NOMO-1 (cell line): ENCODE measurements at regions not wholly inside any gene's neighbourhood (a gene's known extent, or its start where the extent isn't known, plus 50 kb on each side); places are given as distances from the start of the nearest gene placed in this dataset.
"Not testable (repeated sequence)": the region's sequence is repeated elsewhere in the genome, so short reads cannot be mapped to it uniquely, and the experiment has no call there.

ENCODE experiments used
- DNase-seq, 2 experiments: peaks; one replicate each; lab custom pipeline; 2025; ENCODE audit not compliant: unreplicated experiment in 2 of 2; lab: John Stamatoyannopoulos, UW

DNA sequence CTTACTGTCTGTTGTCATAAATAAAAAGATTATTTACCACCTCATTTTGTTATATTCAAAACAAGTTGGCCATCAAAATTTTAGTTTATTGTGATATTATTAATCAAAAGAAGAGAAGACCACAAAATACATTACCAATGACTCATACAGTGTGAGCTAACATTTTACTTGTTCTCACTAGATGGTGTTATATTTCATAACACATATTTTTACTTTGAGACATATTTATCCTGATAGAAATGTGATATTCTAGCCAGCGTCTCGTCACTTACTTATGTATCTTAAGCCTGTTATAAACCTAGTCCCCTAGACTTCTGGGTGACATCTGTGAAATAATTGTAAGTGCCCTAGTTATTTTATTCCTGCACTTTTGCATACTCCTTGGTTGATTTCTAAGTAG is 263.2 kb downstream of the CDH7 start:
- DNase-seq: no peak

DNA sequence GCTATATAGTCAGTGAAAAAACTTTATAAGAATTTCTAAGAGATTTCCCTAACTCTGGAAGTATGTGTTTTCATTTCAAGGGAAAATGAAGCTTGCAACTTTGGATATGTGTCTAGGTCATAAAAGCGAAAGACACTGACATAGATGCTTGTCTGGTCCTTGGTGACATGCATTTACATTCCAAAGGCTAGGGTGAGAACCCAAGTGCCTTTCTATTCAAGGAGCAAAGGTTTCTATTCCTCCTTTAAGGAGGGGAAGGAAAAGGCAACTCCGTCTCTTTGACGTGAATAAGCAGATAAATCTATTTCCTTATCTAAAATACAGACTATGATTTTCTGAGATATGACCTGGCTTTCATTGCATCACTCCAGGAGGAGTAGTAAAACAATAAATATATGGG is 261.1 kb downstream of the CDH7 start:
- no peak for DNase-seq

DNA sequence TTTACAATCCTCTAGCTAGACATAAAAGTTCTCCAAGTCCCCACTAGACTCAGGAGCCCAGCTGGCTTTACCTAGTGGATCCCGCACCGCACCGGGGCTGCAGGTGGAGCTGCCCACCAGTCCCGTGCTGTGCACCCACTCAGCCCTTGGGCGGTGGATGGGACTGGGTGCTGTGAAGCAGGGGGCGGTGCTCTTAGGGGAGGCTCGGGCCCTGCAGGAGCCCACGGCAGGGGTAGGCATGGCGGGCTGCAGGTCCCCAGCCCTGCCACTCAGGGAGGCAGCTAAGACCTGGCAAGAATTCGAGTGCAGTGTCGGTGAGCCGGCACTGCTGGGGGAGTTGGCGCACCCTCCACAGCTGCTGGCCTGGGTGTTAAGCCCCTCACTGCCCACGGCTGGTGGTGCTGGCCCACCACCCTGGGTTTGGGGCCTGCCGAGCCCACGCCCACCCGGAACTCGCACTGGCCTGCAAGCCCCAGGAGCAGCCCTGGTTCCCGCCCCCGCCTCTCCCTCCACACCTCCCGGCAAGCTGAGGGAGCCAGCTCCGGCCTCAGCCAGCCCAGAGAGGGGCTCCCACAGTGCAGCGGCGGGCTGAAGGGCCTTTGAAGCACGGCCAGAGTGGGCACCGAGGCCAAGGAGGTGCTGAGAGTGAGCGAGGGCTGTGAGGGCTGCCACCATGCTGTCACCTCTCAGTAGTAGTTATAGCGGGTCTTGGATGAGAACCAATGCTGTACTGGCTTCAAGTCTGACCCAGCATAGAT is 255.2 kb downstream of the CDH7 start:
- no peak for DNase-seq

DNA sequence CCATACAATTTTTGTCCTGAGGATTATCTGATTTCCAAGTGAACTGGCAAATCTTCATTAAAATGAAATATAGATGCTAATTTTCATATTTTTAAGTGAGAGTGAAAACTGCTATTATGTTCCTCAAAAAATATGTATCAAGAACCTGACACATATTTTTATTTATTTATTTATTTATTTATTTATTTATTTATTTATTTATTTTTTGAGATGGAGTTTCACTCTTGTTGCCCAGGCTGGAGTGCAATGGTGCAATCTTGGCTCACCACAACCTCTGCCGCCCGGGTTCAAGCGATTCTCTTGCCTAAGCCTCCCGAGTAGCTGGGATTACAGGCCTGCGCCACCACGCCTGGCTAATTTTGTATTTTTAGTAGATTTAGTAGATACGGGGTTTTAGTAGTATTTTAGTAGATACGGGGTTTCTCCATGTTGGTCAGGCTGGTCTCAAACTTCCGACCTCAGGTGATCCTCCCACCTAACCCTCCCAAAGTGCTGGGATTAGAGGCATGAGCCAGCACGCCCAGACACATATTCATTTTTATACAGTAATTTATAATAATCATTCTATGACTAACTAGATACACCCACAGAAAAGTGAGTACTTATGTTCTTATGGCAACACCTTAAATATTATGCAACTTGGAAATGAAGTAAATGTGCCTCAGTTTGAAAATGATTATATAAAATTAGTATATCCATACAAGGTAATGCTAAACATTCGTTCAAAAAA is 248.3 kb downstream of the CDH7 start:
- not testable (repeated sequence) for DNase-seq

DNA sequence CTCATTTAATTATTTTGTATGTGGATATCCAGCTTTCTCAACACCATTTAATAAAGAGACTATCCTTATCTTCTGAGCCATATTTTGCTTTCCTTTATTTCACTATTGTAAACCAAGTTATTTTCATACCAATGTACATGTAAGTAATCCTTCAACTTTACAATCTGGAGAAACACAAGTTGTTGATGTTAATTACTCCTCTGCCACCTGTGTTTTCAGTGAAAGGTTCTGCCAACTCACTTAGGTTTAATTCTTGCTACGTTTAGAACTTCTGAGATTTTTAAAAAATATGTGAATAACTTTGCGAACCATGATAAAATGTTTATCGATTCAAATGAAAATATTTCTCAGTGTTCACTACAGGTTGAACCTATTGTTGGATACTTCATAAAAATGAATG is 244.4 kb downstream of the CDH7 start:
- no peak for DNase-seq

DNA sequence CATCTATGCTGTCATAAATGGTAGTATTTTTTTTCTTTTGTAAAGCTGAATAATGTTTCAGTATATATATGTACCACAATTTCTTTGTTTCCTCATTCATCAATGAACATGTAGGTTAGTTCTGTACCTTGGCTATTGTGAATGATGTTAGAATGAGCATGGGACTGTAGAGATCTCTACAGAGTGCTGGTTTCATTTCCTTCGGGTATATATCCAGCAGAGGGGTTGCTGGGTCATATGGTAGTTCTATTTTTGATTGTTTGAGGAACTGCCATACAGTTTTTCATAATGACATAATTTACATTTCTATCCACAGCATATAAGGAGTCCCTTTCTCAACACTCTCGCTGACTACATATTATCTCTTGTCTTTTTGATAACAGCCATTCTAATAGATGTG is 243.5 kb downstream of the CDH7 start:
- DNase-seq: peak; percentile 33 to 90

DNA sequence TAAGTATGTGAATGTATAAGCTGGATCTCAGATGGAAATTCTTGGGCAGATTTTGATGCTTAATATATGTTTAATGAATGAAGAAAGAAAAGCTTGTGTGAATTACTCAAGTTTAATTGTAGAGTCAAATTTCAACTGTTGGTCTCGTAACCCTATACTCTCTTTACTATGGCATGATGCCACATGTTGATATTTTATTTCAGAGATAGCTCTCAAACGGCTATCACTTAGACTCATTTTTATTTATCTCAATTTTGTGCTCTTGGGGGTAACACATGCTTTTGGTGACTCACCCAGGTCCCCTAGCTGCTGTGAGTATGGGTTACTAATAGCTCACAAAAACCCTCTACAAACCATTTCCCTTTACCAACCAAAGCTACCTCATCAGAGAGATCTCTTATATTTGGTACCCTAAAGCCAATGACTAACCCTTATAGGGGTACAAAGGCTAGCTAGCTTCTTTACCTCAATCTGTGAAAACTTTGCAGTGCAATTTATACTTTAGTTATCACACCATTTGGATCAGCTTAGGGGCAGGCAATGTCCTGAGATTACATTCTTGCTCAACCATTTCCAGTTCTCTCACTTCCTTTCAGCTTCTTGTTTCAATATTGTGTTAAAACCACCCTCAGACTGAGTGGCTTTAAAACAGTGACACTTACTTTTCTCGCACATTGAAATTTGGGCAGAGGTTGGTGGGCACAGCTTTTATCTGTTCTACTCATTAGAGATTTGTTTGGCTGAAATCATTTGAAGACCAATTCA is 240.3 kb downstream of the CDH7 start:
- peak; percentile 24 to 71 for DNase-seq

DNA sequence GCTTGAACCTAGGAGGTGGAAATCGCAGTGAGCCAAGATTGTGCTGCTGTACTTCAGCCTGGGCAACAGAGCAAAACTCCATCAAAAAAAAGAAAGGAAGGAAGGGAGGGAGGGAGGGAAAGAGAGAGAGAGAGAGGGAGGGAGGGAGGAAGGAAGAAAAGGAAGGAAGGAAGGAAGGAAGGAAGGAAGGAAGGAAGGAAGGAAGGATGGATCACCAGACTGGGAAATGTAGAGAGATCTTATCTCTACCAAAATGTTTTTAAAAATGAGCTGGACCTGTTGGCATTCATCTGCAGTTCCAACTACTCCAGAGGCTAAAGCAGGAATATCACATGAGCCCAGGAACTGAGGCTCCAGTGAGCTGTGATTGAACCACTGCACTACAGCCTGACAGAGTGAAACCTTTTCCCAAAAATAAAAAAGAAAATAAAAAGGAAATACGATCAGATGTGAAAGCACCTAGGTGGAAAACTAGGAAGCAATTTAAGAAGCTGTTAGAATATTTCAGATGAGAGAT is 239.4 kb downstream of the CDH7 start:
- no peak for DNase-seq

DNA sequence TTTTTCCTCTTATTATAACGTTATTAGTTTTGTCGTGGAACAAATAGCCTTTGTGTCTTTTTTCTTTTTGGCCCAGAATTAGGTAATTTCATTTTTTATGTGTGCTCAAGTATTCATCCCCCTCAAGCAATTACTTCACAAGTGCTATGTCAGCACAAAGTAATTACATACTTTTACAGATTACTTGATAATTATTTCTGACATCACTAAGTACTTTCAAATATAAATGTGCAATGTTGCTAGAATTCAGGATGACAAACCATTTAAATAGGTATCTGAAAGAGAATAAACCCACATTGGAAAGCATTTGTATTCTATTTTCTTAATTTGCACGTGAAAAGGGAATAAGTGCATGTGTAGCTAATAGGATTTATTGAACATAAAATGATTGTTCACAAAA is 238.2 kb downstream of the CDH7 start:
- no peak for DNase-seq

DNA sequence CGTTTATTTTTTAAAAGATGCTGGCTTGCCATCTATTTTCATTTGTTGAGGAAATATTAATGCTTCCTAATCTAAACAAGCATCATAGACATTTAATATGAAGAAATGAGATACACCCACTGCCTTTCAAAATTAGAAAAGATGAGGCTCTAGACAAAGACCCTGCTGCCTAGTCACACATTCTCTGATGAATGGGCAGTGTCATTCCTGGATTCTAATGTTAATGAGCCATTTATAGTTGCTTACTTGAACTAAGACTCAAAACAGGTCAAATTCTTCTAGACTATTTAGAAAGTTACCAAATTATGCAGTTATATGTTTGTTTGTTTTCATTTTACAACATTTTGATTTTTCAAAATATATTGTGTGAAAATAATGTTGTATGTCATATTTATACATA is 237.6 kb downstream of the CDH7 start:
- DNase-seq: no peak

DNA sequence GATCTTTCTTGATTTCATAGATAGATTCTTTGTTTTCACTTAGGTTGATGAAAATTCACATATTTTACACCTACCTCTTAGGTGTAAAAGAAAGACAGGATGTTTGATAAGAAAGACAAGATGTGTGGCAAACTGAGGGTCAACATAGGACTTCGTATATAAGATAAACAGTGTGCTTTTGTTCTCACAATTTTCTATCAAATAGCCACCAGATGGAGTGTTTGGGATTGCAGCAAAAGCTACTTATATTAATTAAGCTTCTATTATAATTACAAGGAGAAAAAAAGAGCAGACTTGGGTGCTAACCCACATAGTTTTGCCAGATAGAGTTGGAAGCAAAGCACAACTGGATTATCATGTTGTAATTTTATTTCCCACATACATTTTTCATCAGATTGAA is 232.9 kb downstream of the CDH7 start:
- peak in 1 of 2 experiments; percentile 1 for DNase-seq

DNA sequence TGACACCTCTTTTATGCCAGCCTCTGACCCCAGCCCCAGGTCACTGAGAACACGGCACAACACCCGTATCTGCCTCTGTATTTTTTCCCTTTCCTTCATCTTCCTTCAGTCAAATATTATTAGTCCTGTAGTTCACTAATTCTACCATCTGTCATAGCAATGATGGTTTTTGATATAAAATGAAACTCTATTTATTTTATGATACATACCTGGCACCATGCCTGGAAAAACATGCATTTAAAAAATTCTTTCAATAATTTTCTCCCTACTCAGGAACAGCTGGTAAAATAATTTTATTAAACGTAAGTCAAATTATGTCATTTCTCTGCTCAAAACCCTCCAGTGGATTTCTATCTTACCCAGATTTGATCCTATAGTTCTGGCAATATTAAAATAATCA is 224.7 kb downstream of the CDH7 start:
- no peak for DNase-seq

DNA sequence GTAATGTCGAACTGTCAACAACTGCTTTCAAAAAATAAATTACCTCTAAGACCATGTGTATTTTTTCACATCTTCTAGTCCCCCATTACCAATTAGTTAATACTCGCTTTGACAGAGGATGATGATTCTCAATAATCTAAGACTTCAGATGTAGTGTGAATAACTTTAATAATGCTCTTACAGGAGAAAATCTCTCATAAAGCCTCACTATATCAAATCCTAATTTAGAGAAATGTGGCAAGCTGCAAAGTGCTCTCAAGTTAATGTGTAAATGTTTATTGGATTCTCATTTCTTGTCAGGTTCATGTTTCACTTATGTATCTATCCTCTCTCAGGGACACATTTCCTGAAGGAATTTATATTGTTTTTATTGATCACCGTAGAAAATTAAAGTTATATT is 223.9 kb downstream of the CDH7 start:
- no peak for DNase-seq

DNA sequence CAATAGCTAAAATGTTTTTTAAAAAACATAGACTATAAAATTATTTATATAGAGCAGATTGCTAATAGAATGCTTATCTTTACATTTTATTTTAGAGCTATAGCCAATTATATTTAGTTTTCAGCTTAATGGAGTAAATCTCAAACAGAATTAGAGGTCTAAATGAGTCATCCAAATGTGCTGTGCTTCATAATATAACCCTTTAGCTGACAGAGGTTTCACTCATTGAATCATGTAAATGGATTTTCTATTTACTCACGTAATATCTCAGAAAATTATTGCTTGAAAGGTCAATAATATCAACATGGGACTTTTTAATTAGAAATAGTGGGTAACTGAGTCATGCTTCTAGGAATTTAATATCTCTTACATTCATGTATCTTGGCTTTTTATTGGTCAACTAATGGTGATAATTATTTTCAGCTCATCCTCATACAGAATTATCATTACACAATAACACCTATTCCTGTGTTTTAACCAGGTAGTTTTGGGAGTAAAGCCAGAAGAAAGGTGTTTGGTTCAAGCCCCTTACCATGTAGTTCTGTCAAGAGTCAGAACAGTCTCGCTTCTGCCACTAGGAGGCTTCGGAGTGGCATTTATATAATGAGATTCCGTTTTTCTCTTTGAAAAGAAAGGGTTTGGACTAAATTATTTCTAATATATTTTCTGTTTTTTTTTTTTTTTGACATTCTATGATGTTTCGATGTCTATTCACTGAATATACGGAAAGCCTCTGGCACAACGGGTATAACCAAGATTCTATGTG is 217.6 kb downstream of the CDH7 start:
- DNase-seq: no peak

DNA sequence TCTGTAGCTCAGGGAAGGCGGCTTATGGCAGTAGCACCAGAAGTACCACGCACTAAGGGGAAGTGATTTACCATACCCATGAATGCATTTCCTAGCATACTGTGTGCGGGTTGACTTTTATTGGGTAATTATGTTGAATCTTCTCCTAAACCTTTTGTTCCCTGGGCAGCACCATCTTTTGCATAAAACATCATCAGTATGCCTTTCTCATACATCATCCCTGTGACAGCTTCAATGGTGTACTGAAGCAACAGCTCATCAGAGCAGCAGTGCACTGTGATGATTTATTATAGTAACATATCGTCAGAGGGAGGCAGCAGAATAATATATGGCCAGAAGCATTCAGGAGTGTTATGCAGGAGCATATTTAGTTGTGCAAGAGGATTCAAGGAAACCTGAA is 204.9 kb downstream of the CDH7 start:
- DNase-seq: no peak

DNA sequence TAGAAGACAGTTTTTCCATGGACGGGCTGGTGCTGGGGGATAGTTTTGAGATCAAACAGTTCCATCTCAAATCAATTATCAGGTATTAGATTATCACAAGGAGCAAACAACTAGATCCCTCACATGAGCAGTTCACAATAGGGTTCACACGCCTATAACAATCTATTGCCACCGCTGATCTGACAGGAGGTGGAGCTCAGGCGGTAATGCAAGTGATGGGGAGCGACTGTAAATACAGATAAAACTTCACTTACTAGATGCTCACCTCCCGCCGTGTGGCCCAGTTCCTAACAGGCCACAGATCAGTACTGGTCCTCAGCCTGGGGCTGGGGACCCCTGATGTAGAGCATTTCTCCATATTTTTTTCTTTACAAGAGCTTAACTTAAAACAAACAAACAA is 203.6 kb downstream of the CDH7 start:
- no peak for DNase-seq

DNA sequence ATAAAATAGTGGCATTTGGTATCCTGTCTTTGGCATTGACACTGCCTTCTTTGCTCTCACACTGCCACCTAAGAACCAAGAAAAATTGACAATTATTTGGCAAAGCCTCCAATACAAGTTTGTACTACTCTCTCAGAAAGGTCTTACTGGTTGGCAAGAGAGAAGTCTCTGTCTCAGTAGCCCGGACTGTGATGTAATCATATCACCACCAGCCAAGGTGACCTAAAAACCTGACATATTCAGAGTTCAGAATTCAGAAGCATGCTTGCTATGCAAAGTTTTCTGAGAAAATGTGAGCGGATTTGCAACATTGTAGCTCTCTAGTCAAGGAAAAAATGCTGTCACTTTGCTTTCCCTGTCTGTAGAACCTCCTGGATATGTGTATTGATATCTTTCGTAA is 196.0 kb downstream of the CDH7 start:
- DNase-seq: no peak

DNA sequence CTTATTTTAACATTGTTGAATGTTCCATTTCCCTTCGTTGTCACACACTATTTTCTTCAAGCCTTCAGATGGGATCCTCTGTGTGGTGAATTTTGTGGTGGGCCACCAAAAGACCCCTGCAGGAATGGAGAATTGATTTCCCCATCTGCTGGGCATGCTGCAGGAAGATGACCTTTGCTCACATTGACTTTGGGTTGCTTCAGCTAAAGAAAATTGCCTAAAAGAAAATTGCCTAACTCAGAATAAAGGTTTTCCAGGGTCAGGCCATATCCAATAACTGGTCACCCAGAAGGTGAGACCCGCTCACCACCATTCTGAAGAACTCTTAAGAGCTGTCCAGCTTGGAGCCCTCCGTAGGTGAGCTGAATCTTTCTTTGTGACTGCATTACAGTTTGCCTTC is 192.5 kb downstream of the CDH7 start:
- DNase-seq: no peak

DNA sequence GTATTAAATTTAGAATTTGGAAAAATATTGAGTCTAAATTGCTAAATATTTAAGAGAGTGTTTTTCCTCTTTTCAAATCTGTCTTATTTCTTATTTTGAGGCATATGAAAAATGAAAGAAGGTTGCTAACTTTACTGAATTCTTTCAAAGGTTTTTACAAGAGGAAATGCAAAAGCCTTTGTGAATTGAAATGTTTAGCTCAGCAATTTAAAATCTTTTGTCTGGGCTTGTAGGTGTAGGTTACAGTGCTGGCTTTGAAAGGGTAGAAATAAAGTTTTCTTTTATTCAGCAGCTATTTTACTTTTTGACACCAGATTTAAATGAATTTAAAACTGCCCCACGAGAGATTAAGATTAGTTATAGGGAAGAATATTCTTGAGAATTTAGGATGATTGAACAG is 192.0 kb downstream of the CDH7 start:
- DNase-seq: no peak

DNA sequence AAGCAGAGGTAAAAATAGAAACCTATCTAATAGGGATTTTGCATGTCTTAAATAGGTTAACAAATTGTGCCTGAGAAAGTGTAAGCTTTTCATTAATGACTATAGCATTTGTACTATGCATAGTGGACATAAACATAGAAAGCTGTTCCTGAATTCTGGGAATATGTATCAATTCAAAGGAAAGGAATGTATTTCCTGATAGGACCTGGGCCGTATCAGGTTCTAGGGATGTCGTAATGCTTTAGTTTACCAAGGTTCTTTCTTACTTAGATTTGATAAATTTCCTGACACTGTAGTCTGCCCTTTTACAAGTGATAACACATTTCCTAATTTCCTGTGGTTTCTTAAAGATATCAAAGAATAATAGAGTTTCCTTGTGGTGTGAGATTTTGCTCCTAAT is 191.3 kb downstream of the CDH7 start:
- no peak for DNase-seq

DNA sequence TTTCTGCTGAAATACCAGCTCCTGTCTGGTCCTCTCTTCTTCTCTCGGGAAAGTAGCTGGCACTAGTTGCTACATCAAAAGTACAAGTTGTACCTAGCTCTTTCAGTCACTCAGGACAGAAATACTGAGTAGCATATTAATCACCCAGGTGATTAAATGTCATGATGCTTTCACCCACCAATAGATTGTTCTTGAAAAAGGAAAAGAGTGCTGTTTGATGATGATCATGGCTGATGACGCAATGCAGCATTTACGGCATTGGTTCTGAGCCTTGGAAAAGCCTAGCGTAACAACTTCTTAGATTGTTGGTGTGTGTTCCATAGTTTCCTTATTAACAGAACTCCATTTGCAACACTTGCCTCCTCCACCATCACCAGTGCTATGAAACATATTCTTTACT is 190.7 kb downstream of the CDH7 start:
- no peak for DNase-seq
